Left hindlimb (tissue), 1 donor: ENCODE measurements at regions not wholly inside any gene's neighbourhood (a gene's known extent, or its start where the extent isn't known, plus 50 kb on each side); places are given as distances from the start of the nearest gene placed in this dataset.
"Not testable (repeated sequence)": the region's sequence is repeated elsewhere in the genome, so short reads cannot be mapped to it uniquely, and the experiment has no call there.

Experiments used
- DNase-seq: peaks from one replicate; pipeline ENCODE4 v3.0.0-alpha.2; 2018

- not testable (repeated sequence) for DNase-seq
Measured at GRCh38 chr11:134719940-134720690, 308.1 kb upstream of the B3GAT1 start.

DNA sequence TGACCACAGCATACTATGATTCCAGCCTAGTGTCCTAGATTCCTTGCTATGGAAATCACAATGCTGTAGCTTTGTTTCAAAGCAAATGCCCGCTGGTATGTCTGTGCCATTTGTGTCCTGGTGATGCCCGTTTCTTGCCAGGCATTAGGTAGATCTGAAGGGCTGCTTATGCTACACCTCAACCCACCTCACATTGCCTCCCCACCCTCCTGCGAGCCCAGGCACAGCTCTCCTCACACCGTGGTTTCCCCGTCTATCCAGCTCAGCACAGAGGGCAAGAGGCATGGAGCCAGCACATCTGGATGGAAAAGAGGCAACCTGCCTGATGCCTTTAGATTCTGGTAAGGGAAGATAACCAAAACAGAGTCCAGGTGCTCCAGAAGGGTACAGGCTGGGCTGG, 307.4 kb upstream of the B3GAT1 start:
- DNase-seq: no peak

GRCh38 chr11:134716582-134716981, 304.5 kb upstream of the B3GAT1 start:
- DNase-seq: no peak

DNA sequence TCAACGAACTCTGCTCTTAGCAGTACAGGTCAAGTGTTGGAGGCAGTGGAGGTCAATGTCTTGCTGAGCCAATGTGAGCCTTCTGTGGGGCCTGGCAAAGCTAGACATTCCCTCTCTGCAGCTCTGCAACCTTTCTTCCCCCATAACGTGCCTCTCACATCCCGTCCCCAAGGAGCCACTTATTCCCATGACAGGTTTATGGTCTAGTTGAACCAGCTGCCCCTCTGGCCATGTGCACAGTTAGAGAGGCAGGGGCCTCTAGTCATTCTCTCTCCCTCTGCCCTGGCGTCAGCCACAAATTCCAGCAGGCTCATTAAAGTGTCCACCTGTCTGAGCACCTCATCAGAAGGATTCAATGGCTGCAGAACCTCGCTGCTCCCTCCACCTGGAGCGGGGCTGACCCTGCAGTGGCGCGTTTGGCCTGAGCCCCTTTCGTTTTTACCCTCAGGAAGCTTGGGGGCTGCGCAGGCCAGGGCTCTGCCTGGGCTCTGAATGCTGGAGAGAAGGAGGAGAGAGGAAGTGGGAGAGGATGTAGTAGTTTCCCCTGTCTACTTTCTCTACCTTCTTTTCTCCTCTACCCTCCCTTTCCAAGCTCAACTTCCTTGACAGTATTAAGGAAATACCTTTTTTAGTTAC, 302.1 kb upstream of the B3GAT1 start:
- no peak for DNase-seq

DNA sequence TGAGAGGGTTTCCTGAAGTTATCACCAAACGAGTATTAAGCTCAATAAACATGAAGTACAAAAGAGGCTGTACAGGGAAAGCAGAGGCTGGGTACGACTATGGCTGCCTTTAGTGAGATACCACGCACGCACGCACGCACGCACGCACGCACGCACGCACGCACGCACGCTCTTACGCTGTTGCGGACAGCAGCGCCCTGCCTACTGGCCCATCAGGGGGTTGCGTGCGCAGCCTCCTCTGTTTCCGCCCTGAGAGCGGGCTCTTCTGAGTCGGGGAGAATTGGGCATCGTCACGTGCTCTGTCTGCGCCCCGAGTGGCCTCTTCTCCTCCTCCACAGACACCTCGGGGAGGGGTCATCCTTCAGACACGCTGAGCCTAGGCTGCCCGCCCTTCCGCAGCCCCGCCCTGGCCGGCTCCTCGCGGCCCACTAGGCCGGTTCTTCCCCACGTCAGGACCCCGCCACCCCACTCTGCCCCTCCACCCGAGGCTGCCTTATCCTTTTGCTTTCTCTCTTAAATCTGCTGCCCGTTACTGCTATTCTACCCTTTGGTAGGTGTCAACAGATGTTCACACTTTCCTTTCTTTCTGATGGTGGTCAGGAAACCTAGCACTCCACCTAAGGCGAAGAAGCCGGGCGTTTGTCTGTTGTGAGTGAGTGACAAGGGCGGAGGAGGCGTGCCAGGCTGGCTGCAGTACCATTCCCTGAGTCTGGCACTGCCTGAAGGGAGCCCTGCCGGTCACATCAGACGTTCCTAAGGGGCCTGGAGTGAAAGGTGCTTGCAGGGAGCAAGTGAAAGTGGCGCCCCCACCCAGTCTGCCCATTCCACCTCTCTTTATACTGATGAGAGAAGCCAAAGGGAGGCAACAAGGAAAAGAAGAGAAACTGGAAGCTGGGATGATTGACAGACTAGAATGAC, 300.4 kb upstream of the B3GAT1 start:
- DNase-seq: no peak

DNA sequence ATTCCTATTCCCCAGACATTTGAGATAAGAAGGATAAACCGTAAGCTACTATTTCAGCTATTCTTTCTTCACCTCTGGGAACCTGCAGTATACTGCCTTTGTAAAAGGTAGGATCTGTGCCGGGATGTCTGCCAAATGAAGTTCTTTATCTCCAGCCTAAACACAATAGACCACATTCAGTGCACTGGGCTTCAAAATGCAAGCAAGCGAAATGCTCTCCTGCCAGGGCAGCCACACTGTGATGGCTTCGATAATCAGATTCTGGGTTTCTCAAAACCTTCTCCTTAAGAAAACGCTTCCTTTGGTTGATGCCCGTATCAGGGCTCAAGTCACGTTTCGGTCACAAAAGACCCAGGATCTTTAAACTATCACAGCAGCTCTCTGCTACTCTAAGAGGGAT, 299.5 kb upstream of the B3GAT1 start:
- no peak for DNase-seq

DNA sequence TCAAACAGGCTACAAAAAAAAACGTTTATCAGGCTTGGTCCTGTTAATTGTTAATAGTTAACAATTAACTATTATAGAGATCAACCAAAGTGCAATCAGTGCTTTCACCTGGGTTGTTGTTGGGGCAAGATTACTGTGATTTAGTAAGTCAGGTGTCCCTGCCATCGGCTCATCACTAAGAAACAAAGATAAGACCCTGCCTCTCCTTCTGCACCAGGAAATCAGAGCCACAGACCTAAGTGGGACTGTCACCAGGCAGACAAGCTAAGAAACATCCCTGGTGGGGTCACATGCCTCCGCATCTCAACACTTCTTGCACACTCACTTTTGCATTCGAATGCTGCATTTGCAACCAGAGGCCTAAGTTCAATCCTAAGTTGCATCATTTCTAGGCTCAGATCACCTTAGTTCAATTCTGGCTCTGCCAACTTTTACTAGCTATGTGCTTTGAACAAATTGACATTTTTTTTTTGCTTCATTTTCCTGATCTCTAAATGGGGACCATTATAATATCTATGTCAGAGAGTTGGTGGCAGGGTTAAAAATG, 298.9 kb upstream of the B3GAT1 start:
- DNase-seq: no peak

DNA sequence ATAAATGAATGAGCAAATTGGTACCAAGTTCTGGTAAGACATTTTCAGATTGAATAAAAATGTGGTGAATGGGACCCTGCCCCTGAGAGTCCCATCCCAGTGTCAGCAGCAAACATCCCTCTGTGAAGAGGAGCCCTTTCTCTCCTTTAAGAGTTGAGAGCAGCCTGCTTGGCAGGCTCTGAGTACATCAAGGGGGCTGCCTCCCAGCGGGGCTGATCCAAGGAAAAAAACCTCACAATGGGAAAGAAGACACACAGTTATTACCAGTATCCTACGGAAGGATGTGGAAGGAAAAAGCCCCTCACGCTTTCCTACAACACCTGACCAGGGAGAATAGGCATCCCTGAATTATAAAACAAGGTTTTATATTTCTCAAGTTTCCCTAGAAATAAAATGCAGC, 293.8 kb upstream of the B3GAT1 start:
- DNase-seq: no peak

- no peak for DNase-seq
Measured at GRCh38 chr11:134702827-134703226, 290.8 kb upstream of the B3GAT1 start.

DNA sequence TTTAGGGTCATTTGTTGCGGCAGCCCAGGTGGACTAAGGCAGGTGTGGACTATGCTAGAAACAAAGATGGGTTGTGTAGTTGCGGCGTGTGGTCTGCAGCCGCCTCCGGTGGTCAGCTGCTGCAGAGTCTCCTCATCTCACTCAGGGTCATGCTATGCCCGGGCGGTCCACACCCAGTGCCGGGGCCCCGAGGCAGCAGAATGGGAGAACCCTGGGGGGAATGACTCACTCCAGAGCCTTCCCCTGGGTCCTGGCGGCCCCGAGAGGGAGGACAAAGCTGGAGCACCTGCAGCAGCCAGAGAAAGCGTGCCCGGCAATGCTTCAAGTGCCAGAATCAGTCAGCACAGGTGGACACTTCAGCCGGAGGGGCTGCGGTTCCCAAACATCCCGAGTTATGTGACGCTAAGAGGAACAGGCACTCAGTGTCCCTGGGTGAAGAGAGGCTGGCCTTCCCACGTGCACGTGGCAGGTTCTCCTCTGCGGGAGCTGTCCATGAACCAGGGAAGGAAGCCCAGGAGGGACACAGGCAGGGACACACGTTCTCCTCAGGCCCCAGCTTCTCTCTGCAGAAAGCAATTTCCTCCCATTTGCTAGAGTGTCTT, 289.6 kb upstream of the B3GAT1 start:
- no peak for DNase-seq

DNA sequence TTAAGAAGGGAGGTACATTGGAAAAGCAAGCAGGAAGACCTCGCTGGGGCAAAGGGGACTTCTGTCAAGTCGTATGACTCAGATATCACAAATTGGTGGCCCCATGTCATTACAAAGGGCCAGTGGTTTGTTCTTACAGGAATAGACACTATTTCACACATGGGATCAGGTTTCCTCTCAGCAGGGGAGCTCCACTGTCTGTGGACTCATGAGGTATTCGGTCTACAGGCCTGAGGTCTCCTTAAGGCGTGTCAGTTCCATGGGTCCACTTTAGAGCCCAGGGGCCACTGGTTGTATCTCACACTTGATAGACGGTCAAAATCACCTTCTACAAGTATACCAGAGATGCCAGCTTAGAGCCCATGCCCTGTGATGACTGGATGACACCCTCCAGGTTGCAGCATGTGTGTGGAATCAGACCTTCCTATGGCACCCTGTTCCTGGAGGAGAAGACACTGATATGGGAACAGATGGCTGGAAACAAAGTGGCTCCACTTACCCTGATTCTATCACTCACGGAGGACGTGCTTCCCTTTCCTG, 288.1 kb upstream of the B3GAT1 start:
- DNase-seq: no peak

DNA sequence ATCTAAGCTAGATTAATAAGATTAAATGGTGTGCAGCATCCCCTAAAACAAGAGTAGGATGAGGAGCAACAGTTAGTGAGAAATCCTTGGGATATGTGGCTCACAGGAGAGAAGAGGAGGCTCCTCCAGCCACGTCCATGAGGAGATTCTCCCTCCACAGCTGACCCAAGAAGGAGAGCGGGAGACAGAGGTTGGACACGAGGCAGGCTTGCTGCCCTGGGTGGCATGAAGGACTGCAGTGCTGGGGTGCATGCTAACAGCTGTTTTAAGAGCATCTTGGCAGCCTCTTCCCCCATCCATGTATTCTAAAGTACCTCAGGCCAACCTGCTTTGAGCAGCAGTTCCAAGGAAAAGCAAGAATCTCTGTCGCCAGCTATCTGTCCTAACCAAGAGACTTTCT, 284.4 kb upstream of the B3GAT1 start:
- DNase-seq: no peak

DNA sequence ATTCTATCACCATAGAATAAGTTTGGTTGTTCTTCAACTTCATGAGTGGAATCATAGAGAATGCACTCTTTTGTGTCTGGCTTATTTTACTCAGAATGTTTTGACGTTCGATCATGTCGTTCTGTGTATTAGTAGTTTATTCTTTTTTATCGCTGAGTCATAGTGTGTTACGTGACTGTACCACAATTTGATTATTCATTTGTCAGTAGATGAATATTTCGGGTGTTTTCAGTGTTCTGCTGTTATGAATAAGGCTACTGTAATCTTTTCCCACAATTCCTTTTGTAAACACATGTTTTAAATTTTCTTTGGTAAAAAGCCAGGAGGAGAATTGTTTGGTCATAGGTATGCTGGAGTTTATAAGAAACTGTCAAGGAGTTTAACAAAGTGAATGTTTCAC, 279.9 kb upstream of the B3GAT1 start:
- DNase-seq: no peak

DNA sequence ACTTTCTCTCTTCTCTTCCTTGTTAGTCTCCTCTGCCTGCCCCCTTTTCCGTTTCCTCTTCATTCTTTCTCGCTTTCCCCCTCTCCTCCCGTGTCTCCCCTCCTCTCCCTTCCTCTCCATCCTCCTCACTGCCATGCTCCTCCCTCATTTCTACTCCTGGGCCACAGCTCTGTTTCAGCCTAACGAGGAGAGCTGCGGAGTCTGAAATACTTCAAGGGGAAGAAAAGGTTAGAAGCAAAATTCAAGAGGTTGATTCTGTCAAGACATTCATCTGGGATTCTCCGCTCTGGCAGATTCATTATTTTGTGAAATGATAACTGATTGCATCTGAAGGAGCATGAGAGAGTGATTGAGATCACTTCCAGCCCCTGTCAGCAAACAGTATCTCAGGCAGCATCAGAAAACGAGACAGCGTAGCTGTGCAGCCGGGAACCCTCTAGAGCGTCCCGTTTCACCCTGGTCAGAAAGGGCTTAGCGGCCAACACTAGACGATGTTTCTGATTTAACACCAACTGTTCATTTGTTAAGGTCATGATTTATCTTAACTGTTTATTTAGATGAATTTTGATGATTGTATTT, 279.3 kb upstream of the B3GAT1 start:
- no peak for DNase-seq

GRCh38 chr11:134689886-134690285, 277.8 kb upstream of the B3GAT1 start:
- no peak for DNase-seq

DNA sequence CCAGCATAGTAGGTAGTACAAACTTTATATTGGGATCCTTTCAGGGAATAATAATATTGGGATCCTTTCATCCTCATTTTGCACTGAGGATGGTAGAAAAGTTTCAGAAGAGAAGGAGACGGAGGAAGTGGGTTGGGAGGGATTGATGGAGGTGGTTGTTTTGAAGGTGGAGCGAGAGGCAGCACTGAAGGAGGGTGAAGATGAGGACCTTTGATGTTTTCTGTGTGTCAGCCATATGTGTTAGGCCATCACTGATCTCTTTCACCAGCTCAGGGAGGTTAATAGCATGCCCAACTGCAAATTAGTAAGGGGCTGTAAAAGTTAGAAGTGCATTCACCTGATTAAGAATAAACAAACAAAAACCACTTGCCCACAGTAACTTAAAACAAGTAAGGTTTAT, 275.5 kb upstream of the B3GAT1 start:
- no peak for DNase-seq

GRCh38 chr11:134686460-134687061, 274.5 kb upstream of the B3GAT1 start:
- no peak for DNase-seq

DNA sequence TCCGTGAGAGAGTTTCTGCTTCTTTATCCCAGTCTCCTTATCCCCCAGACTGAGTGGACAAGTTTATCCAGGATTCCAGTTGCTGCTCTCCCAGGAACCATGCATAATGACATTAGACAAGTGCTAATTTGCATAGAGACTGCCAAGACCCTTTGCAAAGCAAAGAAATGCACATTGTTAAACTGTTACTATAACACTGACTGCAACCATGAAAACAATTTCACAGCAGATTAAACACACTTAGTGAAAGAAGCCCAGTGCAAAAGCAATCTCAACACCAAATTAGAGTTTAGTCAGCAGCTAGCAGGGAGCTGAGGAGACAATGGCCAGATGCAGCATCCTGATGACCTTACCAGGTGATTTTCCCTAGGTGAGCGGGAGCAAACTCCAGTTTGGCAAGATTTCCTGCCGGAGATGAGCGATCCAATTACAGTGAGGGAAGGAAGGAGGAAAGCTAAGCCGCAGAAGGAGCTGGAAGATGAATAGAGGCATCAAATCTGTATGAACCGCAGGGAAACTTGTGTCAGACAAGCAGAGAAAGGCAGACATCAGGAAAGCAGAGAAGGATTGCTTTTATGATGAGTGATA, 273.8 kb upstream of the B3GAT1 start:
- DNase-seq: no peak

- DNase-seq: no peak
Measured at GRCh38 chr11:134684576-134684975, 272.5 kb upstream of the B3GAT1 start.

DNA sequence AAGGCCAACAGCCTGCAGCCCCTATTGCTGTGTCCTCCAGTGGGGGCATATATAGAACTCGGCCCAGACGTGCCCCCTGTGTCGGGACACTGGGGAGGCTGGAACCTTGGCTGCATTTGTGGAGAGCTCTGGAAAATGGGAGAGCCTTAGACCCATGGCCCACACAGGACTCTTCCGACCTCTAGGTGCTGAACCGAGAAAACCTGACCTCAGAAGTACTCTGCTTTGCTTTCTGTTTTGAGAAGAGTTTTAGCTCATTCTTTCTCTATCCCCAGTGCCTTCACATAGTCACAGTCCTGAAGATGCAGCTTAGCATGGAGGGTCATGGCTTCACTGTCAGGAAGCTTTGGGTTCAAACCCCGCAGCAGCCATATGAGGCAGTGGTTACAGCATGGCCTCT, 271.8 kb upstream of the B3GAT1 start:
- no peak for DNase-seq

- no peak for DNase-seq
Measured at GRCh38 chr11:134682577-134682976, 270.5 kb upstream of the B3GAT1 start.
